SU-DHL-6 (cell line): ENCODE measurements at regions not wholly inside any gene's neighbourhood (a gene's known extent, or its start where the extent isn't known, plus 50 kb on each side); places are given as distances from the start of the nearest gene placed in this dataset.

Experiments used
- EZH2phosphoT487 ChIP-seq: fragments of 200-600 bp; sonication (generic), shearing (Covaris generic); conservative IDR thresholded peaks from 2 replicates; pipeline ENCODE4 v1.6.1; 2018; ENCODE audit warnings: mild to moderate bottlenecking, antibody characterized with exemption, low read length, moderate library complexity, mixed read lengths
- TF ChIP-seq, protein P1 (sequence below): fragments of 200-600 bp; sonication (generic); IDR thresholded peaks from one replicate; pipeline ENCODE4 v1.5.1; 2017; ENCODE audit warnings: antibody characterized with exemption, mild to moderate bottlenecking, low read length, moderate library complexity; ENCODE audit not compliant: insufficient read depth, poor library complexity, severe bottlenecking

DNA sequence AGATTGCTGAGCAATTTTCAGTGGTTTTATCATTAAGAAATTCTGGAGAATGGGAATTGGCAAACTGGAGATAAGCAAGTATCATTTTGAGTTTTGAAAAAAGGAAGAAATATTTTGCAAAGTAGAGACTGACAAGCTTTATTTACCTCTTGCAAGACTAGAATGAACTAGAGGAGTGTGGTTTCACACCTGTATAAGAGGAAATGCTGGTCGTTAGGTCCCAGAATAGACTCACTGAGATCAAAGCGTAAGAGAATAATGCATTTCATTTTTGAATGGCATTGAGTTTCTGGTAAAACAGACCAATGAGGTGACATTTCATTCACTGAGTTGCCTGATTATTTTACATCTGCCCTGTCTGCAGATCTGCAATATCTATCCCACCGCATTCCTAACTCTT lies 308.1 kb downstream of the ADGRL2 start:
- TF ChIP-seq, protein P1, sequence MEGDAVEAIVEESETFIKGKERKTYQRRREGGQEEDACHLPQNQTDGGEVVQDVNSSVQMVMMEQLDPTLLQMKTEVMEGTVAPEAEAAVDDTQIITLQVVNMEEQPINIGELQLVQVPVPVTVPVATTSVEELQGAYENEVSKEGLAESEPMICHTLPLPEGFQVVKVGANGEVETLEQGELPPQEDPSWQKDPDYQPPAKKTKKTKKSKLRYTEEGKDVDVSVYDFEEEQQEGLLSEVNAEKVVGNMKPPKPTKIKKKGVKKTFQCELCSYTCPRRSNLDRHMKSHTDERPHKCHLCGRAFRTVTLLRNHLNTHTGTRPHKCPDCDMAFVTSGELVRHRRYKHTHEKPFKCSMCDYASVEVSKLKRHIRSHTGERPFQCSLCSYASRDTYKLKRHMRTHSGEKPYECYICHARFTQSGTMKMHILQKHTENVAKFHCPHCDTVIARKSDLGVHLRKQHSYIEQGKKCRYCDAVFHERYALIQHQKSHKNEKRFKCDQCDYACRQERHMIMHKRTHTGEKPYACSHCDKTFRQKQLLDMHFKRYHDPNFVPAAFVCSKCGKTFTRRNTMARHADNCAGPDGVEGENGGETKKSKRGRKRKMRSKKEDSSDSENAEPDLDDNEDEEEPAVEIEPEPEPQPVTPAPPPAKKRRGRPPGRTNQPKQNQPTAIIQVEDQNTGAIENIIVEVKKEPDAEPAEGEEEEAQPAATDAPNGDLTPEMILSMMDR, result no peak
- TF ChIP-seq EZH2phosphoT487, result no peak
